LNCaP clone FGC (cell line): ENCODE measurements at regions not wholly inside any gene's neighbourhood (a gene's known extent, or its start where the extent isn't known, plus 50 kb on each side); places are given as distances from the start of the nearest gene placed in this dataset.

Experiments used
- DNase-seq: peaks from one replicate; pipeline ENCODE4 v3.0.0-alpha.2; 2011; ENCODE audit warnings: low read depth
- H3K4me3 ChIP-seq: 2 replicates; pipeline ENCODE4 v1.5.1; 2011; ENCODE audit warnings: mild to moderate bottlenecking, low read depth, low read length, control low read depth
- CTCF ChIP-seq: IDR thresholded peaks from 2 replicates; pipeline ENCODE4 v1.5.1; 2012; ENCODE audit warnings: mild to moderate bottlenecking; ENCODE audit not compliant: control insufficient read depth, insufficient read depth; ENCODE audit errors: extremely low read depth

DNA sequence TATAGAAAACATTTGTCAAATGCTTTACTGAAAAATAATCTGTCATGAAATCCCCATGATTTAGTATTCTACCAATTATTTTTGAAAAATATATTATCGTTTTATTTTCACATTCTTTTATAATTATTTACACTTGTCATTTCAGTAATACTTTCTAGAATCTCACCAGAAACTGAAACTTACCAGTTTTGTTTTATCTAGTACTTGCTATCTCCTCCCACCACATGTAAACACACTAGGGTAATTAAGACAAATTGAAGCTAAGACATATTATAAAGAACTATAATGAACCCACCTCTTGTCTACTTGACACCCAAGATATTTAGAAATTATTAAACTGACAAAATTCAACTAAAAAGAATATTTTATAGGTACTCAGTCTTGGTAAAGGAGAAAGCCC, 51.5 kb upstream of the GRM3 start:
- TF ChIP-seq CTCF, result no peak
- DNase-seq, result no peak
- H3K4me3 ChIP-seq, result no peak overlapping the region

DNA sequence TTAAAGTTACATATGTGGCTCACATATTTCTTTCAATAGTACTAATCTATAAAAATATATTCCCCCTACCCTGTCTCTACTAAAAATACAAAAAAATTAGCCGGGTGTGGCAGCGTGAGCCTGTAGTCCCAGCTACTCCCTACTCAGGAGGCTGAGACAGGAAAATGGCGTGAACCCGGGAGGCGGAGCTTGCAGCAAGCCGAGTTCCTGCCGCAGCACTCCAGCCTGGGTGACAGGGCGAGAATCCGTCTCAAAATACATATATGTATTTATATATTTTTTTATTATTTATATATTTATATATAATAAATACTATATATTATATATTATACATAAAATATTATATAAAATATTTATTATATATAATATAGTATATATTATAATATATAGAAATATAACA, 69.7 kb upstream of the GRM3 start:
- no peak for DNase-seq
- TF ChIP-seq CTCF, result no peak

GRCh38 chr7:86558680-86559501, 84.8 kb upstream of the GRM3 start:
- DNase-seq, result no peak
- H3K4me3 ChIP-seq, result no peak overlapping the region
- TF ChIP-seq CTCF, result no peak

More for the DNA sequence above, 69.7 kb upstream of the GRM3 start:
- H3K4me3 ChIP-seq, result no peak overlapping the region

GRCh38 chr7:86534641-86535040, 109.1 kb upstream of the GRM3 start:
- H3K4me3 ChIP-seq, result no peak overlapping the region
- no peak for TF ChIP-seq CTCF
- no peak for DNase-seq

GRCh38 chr7:86504229-86504628, 139.5 kb upstream of the GRM3 start:
- H3K4me3 ChIP-seq, result no peak overlapping the region
- TF ChIP-seq CTCF, result no peak
- no peak for DNase-seq

DNA sequence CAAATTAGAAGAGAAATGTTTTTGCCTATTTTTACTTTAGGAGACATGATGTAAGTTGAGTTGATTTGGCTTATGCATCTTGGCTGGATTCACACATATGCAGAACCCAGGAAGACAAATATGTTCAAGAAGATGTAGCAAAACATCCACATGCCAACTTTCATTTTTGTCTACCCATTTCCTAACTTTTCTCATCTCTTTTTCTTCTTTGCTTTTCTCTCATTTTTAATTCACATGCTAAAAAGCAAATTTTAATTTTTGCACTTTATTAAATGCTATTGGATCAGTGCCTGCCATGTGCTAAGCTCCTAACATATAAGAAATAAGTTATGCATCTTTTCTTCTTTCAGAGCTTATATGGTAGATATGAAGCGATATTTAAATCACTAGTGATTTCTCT, 143.7 kb upstream of the GRM3 start:
- no peak overlapping the region for H3K4me3 ChIP-seq
- no peak for TF ChIP-seq CTCF
- no peak for DNase-seq

DNA sequence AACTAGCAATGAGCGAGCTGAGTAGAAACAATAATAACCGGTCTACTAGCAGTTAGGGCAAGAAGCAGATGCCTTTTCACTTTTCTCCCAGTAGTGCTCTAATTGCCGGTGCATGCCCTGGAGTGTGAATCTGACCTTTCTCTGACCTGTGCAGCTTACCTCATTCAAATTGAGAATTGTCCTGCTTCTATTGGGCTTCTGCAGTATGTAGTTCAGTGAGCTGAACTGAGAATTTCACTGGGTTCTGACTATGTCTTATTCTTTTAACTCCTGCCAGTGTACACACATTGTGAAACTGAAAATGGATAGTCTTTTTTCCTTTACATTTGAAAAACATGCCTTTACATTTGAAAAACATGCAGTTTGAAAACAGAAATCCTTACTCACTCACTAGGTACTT, 157.9 kb upstream of the GRM3 start:
- H3K4me3 ChIP-seq, result no peak overlapping the region
- no peak for TF ChIP-seq CTCF
- DNase-seq, result no peak
